Hepatocyte (in vitro differentiated cells): ENCODE measurements at regions not wholly inside any gene's neighbourhood (a gene's known extent, or its start where the extent isn't known, plus 50 kb on each side); places are given as distances from the start of the nearest gene placed in this dataset.

ENCODE experiments used
- DNase-seq: peaks from one replicate; pipeline ENCODE4 v3.0.0-alpha.2; 2016; ENCODE audit warnings: low spot score
- H2AFZ ChIP-seq: fragments of 200-600 bp; sonication (generic); 2 replicates; pipeline ENCODE4 v1.6.0; 2016; ENCODE audit warnings: antibody characterized with exemption, mild to moderate bottlenecking
- H3K27ac ChIP-seq: fragments of 200-600 bp; sonication (generic); 2 replicates; pipeline ENCODE4 v1.5.1; 2016; ENCODE audit warnings: mild to moderate bottlenecking
- H3K27me3 ChIP-seq: fragments of 200-600 bp; sonication (generic); 2 replicates; pipeline ENCODE4 v1.6.1; 2016
- H3K36me3 ChIP-seq: fragments of 200-600 bp; sonication (generic); replicated peaks from 2 replicates; pipeline ENCODE4 v1.5.1; 2016; ENCODE audit warnings: low read depth; ENCODE audit not compliant: insufficient read depth
- H3K4me1 ChIP-seq: fragments of 200-600 bp; sonication (generic); 2 replicates; pipeline ENCODE4 v1.5.1; 2016; ENCODE audit warnings: mild to moderate bottlenecking, moderate library complexity; ENCODE audit not compliant: insufficient read depth
- H3K4me2 ChIP-seq: fragments of 200-600 bp; sonication (generic); 2 replicates; pipeline ENCODE4 v1.6.0; 2016
- H3K4me3 ChIP-seq: fragments of 200-600 bp; sonication (generic); 2 replicates; pipeline ENCODE4 v1.5.1; 2016; ENCODE audit warnings: mild to moderate bottlenecking
- H3K79me2 ChIP-seq: fragments of 200-600 bp; sonication (generic); 2 replicates; pipeline ENCODE4 v1.6.0; 2017; ENCODE audit warnings: mild to moderate bottlenecking
- H3K9me2 ChIP-seq: fragments of 200-600 bp; sonication (generic); replicated peaks from 2 replicates; pipeline ENCODE4 v1.6.0; 2017; ENCODE audit warnings: mild to moderate bottlenecking; ENCODE audit not compliant: insufficient read depth
- H3K9me3 ChIP-seq: fragments of 200-600 bp; sonication (generic); 2 replicates; pipeline ENCODE4 v1.5.1; 2016; ENCODE audit warnings: low read depth, mild to moderate bottlenecking
- H4K20me1 ChIP-seq: fragments of 200-600 bp; sonication (generic); 2 replicates; pipeline ENCODE4 v1.6.0; 2016; ENCODE audit warnings: mild to moderate bottlenecking; ENCODE audit not compliant: insufficient read depth, poor library complexity, severe bottlenecking
- CTCF ChIP-seq: fragments of 200-600 bp; sonication (generic); IDR thresholded peaks from 2 replicates; pipeline ENCODE4 v1.5.1; 2016; ENCODE audit warnings: antibody characterized with exemption, mild to moderate bottlenecking; ENCODE audit not compliant: poor library complexity
- EZH2 ChIP-seq: fragments of 200-600 bp; sonication (generic); IDR thresholded peaks from 2 replicates; pipeline ENCODE4 v1.6.1; 2016; ENCODE audit warnings: antibody characterized with exemption, mild to moderate bottlenecking, borderline replicate concordance
- EZH2phosphoT487 ChIP-seq: fragments of 200-600 bp; sonication (generic); IDR thresholded peaks from one replicate; pipeline ENCODE4 v1.6.1; 2018; ENCODE audit warnings: antibody characterized with exemption, mild to moderate bottlenecking, low read depth, moderate library complexity; ENCODE audit not compliant: unreplicated experiment, severe bottlenecking
- WGBS: methylation state at CpG from one replicate; pipeline ENCODE4 v1.1.6; 2016; ENCODE audit warnings: low lambda C conversion rate; ENCODE audit errors: missing lambda C conversion rate; 5-methylcytosine and 5-hydroxymethylcytosine counted together

GRCh38 chr12:58621126-58621525, 299.2 kb downstream of the LRIG3 start:
- Histone ChIP-seq H3K79me2 (no peaks in the 10 kb centered on the region), H2AFZ (no peak overlapping the region), H3K9me3 (no peaks in the 10 kb centered on the region), H4K20me1 (no peaks in the 10 kb centered on the region), H3K4me1 (no peaks in the 10 kb centered on the region), H3K36me3 (no peaks in the 10 kb centered on the region), H3K27me3 (no peaks in the 10 kb centered on the region), H3K4me2 (no peak overlapping the region), H3K9me2 (no peaks in the 10 kb centered on the region), H3K27ac (no peak overlapping the region), H3K4me3 (no peak overlapping the region)
- 98% methylated on average over 5 of the region's 5 CpGs for WGBS
- TF ChIP-seq EZH2phosphoT487 (no peak), CTCF (no peak), EZH2 (no peak)
- DNase-seq = no peak

- 73% methylated on average over 1 of the region's 1 CpG for WGBS
- Histone ChIP-seq H3K36me3 (no peaks in the 10 kb centered on the region), H3K27me3 (no peaks in the 10 kb centered on the region), H3K9me3 (no peaks in the 10 kb centered on the region), H3K4me1 (no peaks in the 10 kb centered on the region), H3K79me2 (no peaks in the 10 kb centered on the region), H3K4me3 (no peak overlapping the region), H3K27ac (no peak overlapping the region), H4K20me1 (no peaks in the 10 kb centered on the region), H3K4me2 (no peak overlapping the region), H3K9me2 (no peaks in the 10 kb centered on the region), H2AFZ (no peak overlapping the region)
- no peak for DNase-seq
- TF ChIP-seq EZH2 = no peak
- TF ChIP-seq CTCF = no peak
- TF ChIP-seq EZH2phosphoT487 = no peak
Measured at GRCh38 chr12:58629376-58629775, 290.9 kb downstream of the LRIG3 start.

GRCh38 chr12:58633479-58633878, 286.8 kb downstream of the LRIG3 start:
- Histone ChIP-seq H3K36me3 (no peaks in the 10 kb centered on the region), H3K4me1 (no peaks in the 10 kb centered on the region), H3K9me3 (peaks cover 5% of the 10 kb centered on the region), H3K27me3 (no peaks in the 10 kb centered on the region), H3K9me2 (no peaks in the 10 kb centered on the region), H3K4me3 (no peak overlapping the region), H2AFZ (no peak overlapping the region), H3K4me2 (no peak overlapping the region), H3K79me2 (no peaks in the 10 kb centered on the region), H4K20me1 (no peaks in the 10 kb centered on the region), H3K27ac (no peak overlapping the region)
- DNase-seq = no peak
- no peak for TF ChIP-seq EZH2
- TF ChIP-seq CTCF = no peak
- TF ChIP-seq EZH2phosphoT487 = no peak

GRCh38 chr12:58639318-58639934, 280.9 kb downstream of the LRIG3 start:
- no peaks in the 10 kb centered on the region for H4K20me1 ChIP-seq
- no peak for DNase-seq
- TF ChIP-seq EZH2phosphoT487 (no peak), CTCF (no peak), EZH2 (no peak)
- no peak overlapping the region for H3K4me3 ChIP-seq
- H3K4me1 ChIP-seq = peaks cover 8% of the 10 kb centered on the region
- 24% methylated on average over 4 of the region's 4 CpGs for WGBS
- no peaks in the 10 kb centered on the region for H3K27me3 ChIP-seq
- no peak overlapping the region for H3K4me2 ChIP-seq
- peaks cover 5% of the 10 kb centered on the region for H3K9me3 ChIP-seq
- H3K36me3 ChIP-seq = no peaks in the 10 kb centered on the region
- no peak overlapping the region for H2AFZ ChIP-seq
- H3K9me2 ChIP-seq = no peaks in the 10 kb centered on the region
- H3K27ac ChIP-seq = no peak overlapping the region
- no peaks in the 10 kb centered on the region for H3K79me2 ChIP-seq
